ENCODE measurements at regions not wholly inside any gene's neighbourhood (a gene's known extent, or its start where the extent isn't known, plus 50 kb on each side); places are given as distances from the start of the nearest gene placed in this dataset.
"Not testable (repeated sequence)": the region's sequence is repeated elsewhere in the genome, so short reads cannot be mapped to it uniquely, and the experiment has no call there.

DNA sequence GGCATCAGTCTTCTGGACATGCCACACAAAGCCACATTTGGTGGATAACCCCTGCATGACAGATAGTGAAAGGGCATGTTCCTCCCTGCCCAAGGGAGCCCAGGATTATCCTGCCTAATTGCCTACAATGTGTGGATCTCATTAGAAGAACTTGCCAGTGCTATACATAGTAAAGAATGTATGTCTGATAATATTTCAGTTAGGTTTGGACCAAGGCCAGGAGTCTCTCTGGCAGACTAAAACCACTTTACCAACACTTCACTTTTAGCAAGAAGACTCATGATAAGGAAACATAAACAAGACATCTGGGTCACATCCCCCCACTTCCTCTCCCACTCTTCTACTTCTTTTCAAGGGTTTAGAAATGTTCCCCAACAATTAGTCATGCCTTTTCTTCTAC, 196.7 kb downstream of the MTERF1 start:
- peak; percentile 75 to 77 for DNase-seq (ENCODE audit: low read depth in 2 of 2)

DNA sequence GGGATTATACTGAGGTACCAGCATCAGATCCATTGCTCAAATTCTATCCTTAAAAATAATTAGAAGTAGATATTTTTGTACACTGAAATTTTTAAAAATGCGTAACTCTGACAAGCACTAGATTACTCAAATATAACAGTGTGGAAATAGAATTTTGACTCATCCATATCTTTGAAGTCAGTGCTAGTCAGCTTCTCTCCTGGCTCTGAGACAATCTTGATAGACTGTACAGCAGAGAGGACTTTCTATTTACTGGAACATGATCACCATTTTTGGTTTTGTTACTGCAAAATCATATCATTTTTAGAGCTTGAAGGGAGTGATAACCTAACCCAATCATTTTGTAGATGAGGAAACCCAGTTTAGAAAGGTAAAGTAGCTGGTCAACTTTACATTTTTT, 195.0 kb downstream of the MTERF1 start:
- DNase-seq (ENCODE audit: low read depth in 2 of 2), result peak; percentile 12 to 18

DNA sequence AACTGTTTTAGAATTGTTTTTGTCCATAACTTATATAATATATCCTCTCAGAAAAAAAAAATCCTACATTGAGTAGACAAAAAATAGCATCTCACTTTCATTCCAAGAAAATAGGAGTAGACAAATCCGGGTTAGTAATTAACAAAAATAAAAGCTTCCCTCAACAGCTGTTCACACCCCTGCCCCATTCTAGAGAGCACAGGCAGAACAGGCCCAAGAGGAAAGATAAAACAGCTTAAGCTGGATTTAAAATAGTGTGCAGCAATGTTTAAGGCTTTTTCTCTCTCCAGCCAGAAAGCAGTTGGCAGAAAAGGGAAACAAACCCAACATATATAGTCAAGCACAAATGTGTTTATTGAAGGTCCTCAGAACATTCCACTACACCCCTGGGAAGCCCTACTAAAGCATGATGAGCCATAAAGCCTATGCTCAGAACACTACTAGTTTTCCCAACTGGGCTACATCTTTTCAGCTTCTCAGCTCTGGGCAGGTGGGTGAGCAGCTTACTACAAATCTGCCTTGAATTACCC, 189.9 kb downstream of the MTERF1 start:
- DNase-seq (ENCODE audit: low read depth in 2 of 2), result no peak

DNA sequence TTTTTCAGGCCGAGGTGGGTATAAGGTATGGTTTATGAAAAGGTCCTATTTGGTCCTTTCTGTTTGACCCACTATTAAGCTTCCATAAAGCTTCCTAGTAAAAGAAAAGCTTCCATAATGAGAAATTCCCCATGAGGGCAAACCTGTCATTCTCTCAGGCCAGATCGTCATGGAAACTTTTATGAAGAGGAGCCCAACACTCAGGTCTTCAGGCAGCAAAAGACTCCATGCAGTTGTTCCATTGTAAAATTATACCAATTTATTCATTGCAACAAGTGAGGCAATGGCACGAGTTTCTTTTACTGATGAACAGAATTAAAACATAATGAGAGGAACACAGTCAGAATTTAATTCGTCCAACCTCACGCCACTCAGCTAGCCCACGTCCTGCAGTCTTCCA, 188.6 kb downstream of the MTERF1 start:
- DNase-seq (ENCODE audit: low read depth in 2 of 2), result no peak

DNA sequence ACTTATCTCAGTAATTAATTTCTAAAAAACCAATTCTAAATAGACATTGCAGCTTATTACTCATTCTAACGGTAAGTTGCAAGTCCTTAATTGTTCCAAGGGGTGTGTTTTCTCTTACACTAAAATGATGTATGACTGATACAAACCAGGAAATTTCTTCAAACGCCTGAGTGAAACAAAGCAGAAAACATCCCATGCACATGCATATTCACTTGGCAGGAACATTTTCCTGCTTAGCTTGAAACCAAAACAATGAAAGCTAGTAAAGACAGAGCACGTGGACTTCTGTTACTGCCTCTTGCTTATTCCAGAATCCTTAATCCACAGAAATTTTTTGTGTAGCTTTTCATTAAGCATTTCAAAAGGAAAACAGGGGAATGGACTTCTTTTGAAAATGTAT, 187.7 kb downstream of the MTERF1 start:
- no peak for DNase-seq (ENCODE audit: low read depth in 2 of 2)

DNA sequence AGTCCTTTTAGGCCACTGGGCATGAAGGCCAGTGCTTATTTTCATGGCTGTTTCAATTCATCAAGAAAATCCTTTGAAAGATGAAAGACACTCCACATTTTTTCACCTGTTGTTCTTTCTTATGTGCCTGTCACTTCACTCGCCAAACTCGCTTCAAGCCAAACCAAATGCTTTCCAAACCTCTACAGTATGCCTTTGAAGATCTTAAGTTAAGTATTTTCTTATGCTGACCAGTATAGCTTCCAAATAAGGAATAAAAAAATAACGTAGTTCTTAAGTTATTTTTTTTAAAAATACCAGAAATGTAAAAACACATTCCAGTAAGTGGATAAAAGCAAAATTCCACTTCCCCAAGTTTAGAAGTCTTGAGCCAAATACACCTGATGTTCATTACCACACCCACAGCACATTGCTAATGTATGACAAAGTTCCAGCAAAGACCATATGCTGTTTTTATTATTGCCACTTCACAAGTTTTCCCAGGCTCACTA, 186.1 kb downstream of the MTERF1 start:
- peak; percentile 17 to 19 for DNase-seq (ENCODE audit: low read depth in 2 of 2)

GRCh38 chr7:91710881-91711280, 169.6 kb downstream of the MTERF1 start:
- no peak for DNase-seq (ENCODE audit: low read depth in 2 of 2)

DNA sequence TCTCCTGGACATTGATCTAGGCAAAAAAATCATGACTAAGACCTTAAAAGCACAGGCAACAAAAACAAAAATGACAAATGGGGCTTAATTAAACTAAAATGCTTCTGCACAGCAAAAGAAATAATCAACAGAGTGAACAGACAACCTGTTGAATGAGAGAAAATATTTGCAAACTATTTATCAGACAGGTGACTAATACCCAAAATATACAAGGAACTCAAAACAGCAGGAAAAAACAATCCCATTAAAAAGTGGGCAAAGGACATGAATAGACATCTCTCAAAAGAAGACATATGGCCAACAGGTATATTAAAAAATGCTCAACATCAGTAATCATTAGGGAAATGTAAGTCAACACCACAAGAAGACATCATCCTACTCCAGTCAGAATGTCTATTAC, 166.8 kb downstream of the MTERF1 start:
- no peak for DNase-seq (ENCODE audit: low read depth in 2 of 2)

- peak; percentile 18 to 22 for DNase-seq (ENCODE audit: low read depth in 2 of 2)
These were observed 162.6 kb downstream of the MTERF1 start for GRCh38 chr7:91717681-91718470.

- no peak for DNase-seq (ENCODE audit: low read depth in 2 of 2)
These were observed 161.5 kb downstream of the MTERF1 start for GRCh38 chr7:91719008-91719407.

DNA sequence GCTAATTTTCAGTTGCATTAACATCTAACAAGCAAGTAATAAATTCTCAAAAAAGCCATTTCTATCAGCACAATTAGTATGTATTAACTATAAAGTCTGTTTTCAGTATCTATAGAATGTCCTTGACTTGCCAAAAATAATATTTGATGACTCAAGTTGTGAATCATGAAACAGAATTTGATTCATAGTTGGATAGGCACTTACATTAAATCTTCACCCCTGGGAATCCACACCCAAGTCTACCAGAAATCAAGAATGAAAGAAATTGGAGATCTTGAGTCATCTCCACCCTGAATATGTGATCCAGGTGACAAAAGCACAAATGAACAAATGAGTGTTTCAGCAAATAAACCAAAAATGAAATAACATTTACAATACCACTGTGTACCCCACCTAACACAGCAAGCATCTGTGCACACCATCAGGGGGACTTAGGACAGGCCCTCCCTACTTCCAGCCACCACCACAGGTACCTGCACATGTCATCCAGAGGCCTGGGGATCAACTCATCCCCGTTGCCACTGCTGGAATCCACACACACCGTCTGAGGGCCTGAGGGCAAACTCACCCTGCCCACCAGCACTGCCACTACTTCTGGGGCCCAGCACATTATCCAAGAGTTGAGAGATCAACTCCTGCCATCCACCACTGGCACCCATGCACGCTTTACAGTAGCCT, 160.1 kb downstream of the MTERF1 start:
- DNase-seq (ENCODE audit: low read depth in 2 of 2), result peak; percentile 47 to 58

- DNase-seq (ENCODE audit: low read depth in 2 of 2), result no peak
These were observed 157.7 kb downstream of the MTERF1 start for GRCh38 chr7:91722831-91723230.

DNA sequence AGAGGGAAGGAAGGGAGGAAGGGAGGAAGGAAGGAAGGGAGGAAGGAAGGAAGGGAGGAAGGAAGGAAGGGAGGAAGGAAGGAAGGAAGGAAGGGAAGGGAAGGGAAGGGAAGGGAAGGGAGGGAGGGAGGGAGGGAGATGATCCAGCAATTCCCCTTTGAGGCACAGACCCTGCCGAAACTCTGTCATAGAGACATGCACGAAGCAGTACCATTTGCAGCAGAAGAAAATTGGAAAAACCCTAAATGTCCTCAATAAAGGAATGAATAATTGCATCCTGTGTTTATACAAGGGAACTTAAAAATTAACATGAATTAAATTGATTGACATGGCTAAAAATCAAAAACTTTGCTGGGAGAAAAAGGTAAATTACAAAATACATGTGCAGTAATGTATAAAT, 151.5 kb downstream of the MTERF1 start:
- DNase-seq (ENCODE audit: low read depth in 2 of 2), result not testable (repeated sequence)

GRCh38 chr7:91731976-91732375, 148.5 kb downstream of the MTERF1 start:
- DNase-seq (ENCODE audit: low read depth in 2 of 2), result no peak

DNA sequence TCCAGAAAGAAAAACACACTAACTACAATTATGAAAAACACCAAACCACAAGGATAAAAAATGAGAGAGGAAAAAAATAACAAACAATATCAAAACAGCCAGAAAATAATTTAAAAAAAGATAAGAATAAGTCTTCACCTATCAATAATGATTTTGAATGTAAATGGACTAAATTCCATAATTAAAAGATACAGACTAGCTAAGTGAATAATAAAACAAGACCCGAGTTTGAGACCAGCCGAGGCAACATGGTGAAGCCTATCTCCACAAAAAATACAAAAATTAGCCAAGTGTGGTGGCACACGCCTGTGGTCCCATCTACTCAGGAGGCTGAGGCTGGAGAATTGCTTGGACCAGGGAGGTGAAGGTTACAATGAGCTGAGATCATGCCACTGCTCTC, 131.1 kb downstream of the MTERF1 start:
- DNase-seq (ENCODE audit: low read depth in 2 of 2), result no peak

DNA sequence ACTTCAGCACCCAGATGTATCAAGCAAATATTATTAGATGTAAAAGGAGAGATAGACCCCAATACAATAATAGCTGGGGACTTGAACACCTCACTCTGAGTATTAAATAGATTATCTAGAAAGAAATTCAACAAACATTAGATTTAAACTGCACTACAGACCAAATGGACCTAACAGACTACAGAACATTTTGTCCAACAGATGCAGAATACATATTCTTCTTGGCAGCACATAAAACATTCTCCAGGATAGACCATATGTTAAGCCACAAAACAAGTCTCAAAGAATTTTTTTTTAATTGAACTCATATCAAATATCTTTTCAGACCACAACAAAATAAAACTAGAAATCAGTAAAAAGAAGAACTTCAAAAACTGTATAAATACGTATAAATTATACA, 130.4 kb downstream of the MTERF1 start:
- DNase-seq (ENCODE audit: low read depth in 2 of 2), result no peak

GRCh38 chr7:91752102-91752501, 128.4 kb downstream of the MTERF1 start:
- no peak for DNase-seq (ENCODE audit: low read depth in 2 of 2)

DNA sequence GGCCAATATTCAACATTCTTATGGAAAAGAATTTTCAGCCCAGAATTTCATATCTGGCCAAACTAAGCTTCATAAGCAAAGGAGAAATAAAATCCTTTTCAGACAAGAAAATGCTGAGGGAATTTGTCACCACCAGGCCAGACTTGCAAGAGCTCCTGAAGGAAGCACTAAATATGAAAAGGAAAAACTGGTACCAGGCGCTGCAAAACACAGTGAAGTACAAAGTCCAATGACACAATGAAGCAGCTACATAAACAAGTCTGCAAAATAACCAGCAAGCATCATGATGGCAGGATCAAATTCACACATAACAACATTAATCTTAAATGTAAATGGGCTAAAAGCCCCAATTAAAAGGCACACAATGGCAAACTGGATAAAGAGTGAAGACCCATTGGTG, 126.2 kb downstream of the MTERF1 start:
- DNase-seq (ENCODE audit: low read depth in 2 of 2), result not testable (repeated sequence)

GRCh38 chr7:91755121-91755520, 125.4 kb downstream of the MTERF1 start:
- DNase-seq (ENCODE audit: low read depth in 2 of 2), result peak; percentile 15 to 27

DNA sequence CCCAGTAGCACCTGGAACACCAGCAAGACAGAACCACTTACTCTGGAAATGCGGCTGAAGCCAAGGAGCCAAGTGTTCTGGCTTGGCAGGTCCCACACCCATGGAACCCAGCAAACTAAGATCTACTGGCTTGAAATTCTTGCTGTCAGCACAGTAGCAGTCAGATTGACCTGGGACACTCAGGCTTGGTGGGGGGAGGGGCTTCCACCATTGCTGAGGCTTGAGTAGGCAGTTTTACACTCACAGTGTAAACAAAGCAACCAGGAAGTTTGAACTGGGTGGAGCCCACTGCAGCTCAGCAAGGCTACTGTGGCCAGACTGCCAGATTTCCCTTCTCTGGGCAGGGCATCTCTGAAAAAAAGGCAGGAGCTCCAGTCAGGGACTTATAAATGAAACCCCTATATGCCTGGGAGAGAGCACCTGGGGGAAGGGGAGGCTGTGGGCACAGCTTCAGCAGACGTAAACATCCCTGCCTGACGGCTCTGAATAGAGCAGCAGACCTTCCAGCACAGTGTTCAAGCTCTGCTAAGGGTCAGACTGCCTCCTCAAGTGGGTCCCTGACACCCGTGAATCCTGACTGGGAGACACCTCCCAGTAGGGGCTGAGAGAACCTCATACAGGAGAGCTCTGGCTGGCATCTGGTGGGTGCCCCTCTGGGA, 121.2 kb downstream of the MTERF1 start:
- no peak for DNase-seq (ENCODE audit: low read depth in 2 of 2)

GRCh38 chr7:91767820-91768219, 112.7 kb downstream of the MTERF1 start:
- no peak for DNase-seq (ENCODE audit: low read depth in 2 of 2)

GRCh38 chr7:91771394-91771793, 109.1 kb downstream of the MTERF1 start:
- DNase-seq (ENCODE audit: low read depth in 2 of 2), result no peak
